GM12864 (cell line): ENCODE measurements at regions not wholly inside any gene's neighbourhood (a gene's known extent, or its start where the extent isn't known, plus 50 kb on each side); places are given as distances from the start of the nearest gene placed in this dataset.

Experiments
- DNase-seq: peaks from one replicate; pipeline ENCODE4 v3.0.0-alpha.2; 2011; ENCODE audit warnings: low read depth
- H3K4me3 ChIP-seq: 2 replicates; pipeline ENCODE4 v1.5.1; 2011; ENCODE audit warnings: mild to moderate bottlenecking, low read depth, low read length, control low read depth
- CTCF ChIP-seq: IDR thresholded peaks from 2 replicates; pipeline ENCODE4 v1.5.1; 2011; ENCODE audit warnings: low read depth, mild to moderate bottlenecking, moderate library complexity, low read length, control low read depth, inconsistent platforms; ENCODE audit errors: missing control alignments

GRCh38 chr2:8049851-8050571, 631.8 kb upstream of the ID2 start:
- DNase-seq, result peak; percentile 64
- H3K4me3 ChIP-seq, result no peak overlapping the region
- no peak for TF ChIP-seq CTCF

GRCh38 chr2:8053216-8053615, 628.6 kb upstream of the ID2 start:
- TF ChIP-seq CTCF, result no peak
- DNase-seq, result no peak
- no peak overlapping the region for H3K4me3 ChIP-seq

- no peak for TF ChIP-seq CTCF
- H3K4me3 ChIP-seq, result no peak overlapping the region
- no peak for DNase-seq
Measured at GRCh38 chr2:8054070-8054469, 627.8 kb upstream of the ID2 start.

- H3K4me3 ChIP-seq, result no peak overlapping the region
Measured at GRCh38 chr2:8058652-8059051, 623.2 kb upstream of the ID2 start.

GRCh38 chr2:8059255-8059654, 622.6 kb upstream of the ID2 start:
- H3K4me3 ChIP-seq, result no peak overlapping the region
- TF ChIP-seq CTCF, result no peak
- DNase-seq, result no peak

More at GRCh38 chr2:8058652-8059051, 623.2 kb upstream of the ID2 start:
- DNase-seq, result peak; percentile 10
- no peak for TF ChIP-seq CTCF

- H3K4me3 ChIP-seq, result no peak overlapping the region
- no peak for DNase-seq
- TF ChIP-seq CTCF, result no peak
Measured at GRCh38 chr2:8059794-8060193, 622.1 kb upstream of the ID2 start.

GRCh38 chr2:8061219-8061618, 620.6 kb upstream of the ID2 start:
- no peak for DNase-seq
- no peak overlapping the region for H3K4me3 ChIP-seq
- no peak for TF ChIP-seq CTCF
